SK-N-SH (cell line): ENCODE measurements at regions not wholly inside any gene's neighbourhood (a gene's known extent, or its start where the extent isn't known, plus 50 kb on each side); places are given as distances from the start of the nearest gene placed in this dataset.

Experiments used
- CTCF ChIA-PET: fragments of 300-600, 350-600 bp; formaldehyde crosslinking; extraction: SDS; loops from one replicate; lab custom pipeline; 2021; lab: Yijun Ruan, JAX
- POLR2A ChIA-PET: fragments of 350-600 bp; sonication (Branson Sonifier 250); formaldehyde crosslinking; extraction: SDS; loops from one replicate; lab custom pipeline; 2020; ENCODE audit warnings: antibody characterized with exemption, inconsistent platforms; lab: Yijun Ruan, JAX
- DNase-seq: peaks from one replicate; pipeline ENCODE4 v3.0.0; 2012
- H2AFZ ChIP-seq: fragments of 200-600 bp; sonication (generic); 2 replicates; pipeline ENCODE4 v1.8.1; 2016; ENCODE audit warnings: antibody characterized with exemption, mild to moderate bottlenecking, low read depth
- H3F3A ChIP-seq: fragments of 200-600 bp; sonication (generic); replicated peaks from 2 replicates; pipeline ENCODE3; 2016; ENCODE audit warnings: antibody characterized with exemption, mild to moderate bottlenecking; ENCODE audit not compliant: insufficient read depth
- H3K27ac ChIP-seq, 2 experiments: fragments of 200-500 bp in 1 of 2; fragments of 200-600 bp in 1 of 2; sonication (Bioruptor generic) in 1 of 2; sonication (generic), shearing (Covaris generic) in 1 of 2; 2 replicates each; pipeline versions ENCODE4 v1.5.1 to v1.6.1; 2014 to 2016; ENCODE audit warnings: low read depth in 2 of 2, inconsistent platforms in 1 of 2, low read length in 1 of 2, mild to moderate bottlenecking in 1 of 2, mixed read lengths in 1 of 2
- H3K27me3 ChIP-seq: fragments of 200-600 bp; sonication (generic), shearing (Covaris generic); 2 replicates; pipeline ENCODE4 v1.6.1; 2016; ENCODE audit warnings: mixed run types; ENCODE audit not compliant: insufficient read depth
- H3K36me3 ChIP-seq, 2 experiments: fragments of 200-500 bp in 1 of 2; fragments of 200-600 bp in 1 of 2; sonication (Bioruptor generic) in 1 of 2; sonication (generic) in 1 of 2; replicated peaks in 1 of 2; 2 replicates each; pipeline versions ENCODE3 to v1.5.1; 2014 to 2016; ENCODE audit warnings: low read length in 1 of 2, mild to moderate bottlenecking in 1 of 2; ENCODE audit not compliant: insufficient read depth in 2 of 2, control insufficient read depth in 1 of 2
- H3K4me1 ChIP-seq, 2 experiments: fragments of 200-500 bp in 1 of 2; fragments of 200-600 bp in 1 of 2; sonication (Bioruptor generic) in 1 of 2; sonication (generic), shearing (Covaris generic) in 1 of 2; 2 replicates each; pipeline versions ENCODE4 v1.5.1 to v1.6.1; 2014 to 2016; ENCODE audit warnings: low read depth in 1 of 2, low read length in 1 of 2, mixed run types in 1 of 2; ENCODE audit not compliant: insufficient read depth in 2 of 2, control insufficient read depth in 1 of 2
- H3K4me2 ChIP-seq: fragments of 200-600 bp; sonication (generic), shearing (Covaris generic); 2 replicates; pipeline ENCODE4 v1.6.1; 2017; ENCODE audit warnings: mixed run types
- H3K4me3 ChIP-seq, 2 experiments: fragments of 200-500 bp in 1 of 2; fragments of 200-600 bp in 1 of 2; sonication (Bioruptor generic) in 1 of 2; sonication (generic), shearing (Covaris generic) in 1 of 2; 2 replicates each; pipeline versions ENCODE4 v1.5.1 to v1.8.1; 2014 to 2016; ENCODE audit warnings: low read depth in 2 of 2, inconsistent platforms in 1 of 2, low read length in 1 of 2, mild to moderate bottlenecking in 1 of 2, mixed read lengths in 1 of 2, moderate library complexity in 1 of 2
- H3K79me2 ChIP-seq: fragments of 200-600 bp; sonication (generic); 2 replicates; pipeline ENCODE4 v1.8.1; 2017; ENCODE audit warnings: mild to moderate bottlenecking; ENCODE audit not compliant: insufficient read depth
- H3K9ac ChIP-seq: fragments of 200-600 bp; sonication (generic); 2 replicates; pipeline ENCODE4 v1.6.1; 2017; ENCODE audit warnings: mixed run types
- H3K9me2 ChIP-seq: fragments of 200-600 bp; sonication (generic); 2 replicates; pipeline ENCODE4 v1.6.1; 2017; ENCODE audit warnings: mixed run types
- H3K9me3 ChIP-seq: fragments of 200-600 bp; sonication (generic); 2 replicates; pipeline ENCODE4 v1.6.1; 2017; ENCODE audit warnings: mixed run types, mild to moderate bottlenecking, moderate library complexity
- H4K20me1 ChIP-seq: fragments of 200-600 bp; sonication (generic); 2 replicates; pipeline ENCODE4 v1.6.1; 2017; ENCODE audit warnings: mild to moderate bottlenecking, mixed run types; ENCODE audit not compliant: insufficient read depth
- ELF1 ChIP-seq: IDR thresholded peaks from 2 replicates; pipeline ENCODE4 v1.4.0; 2012
- EZH2phosphoT487 ChIP-seq: fragments of 200-600 bp; sonication (generic); IDR thresholded peaks from 2 replicates; pipeline ENCODE4 v1.6.1; 2017; ENCODE audit warnings: low read depth, mixed run types, mild to moderate bottlenecking, antibody characterized with exemption, moderate library complexity, borderline replicate concordance
- FOSL2 ChIP-seq: IDR thresholded peaks from 2 replicates; pipeline ENCODE4 v1.4.0; 2012; ENCODE audit warnings: low read depth, mild to moderate bottlenecking, moderate library complexity, borderline replicate concordance
- FOXJ3 ChIP-seq: sonication (generic); formaldehyde crosslinking; IDR thresholded peaks from 2 replicates; pipeline ENCODE4 v1.5.1; 2020; ENCODE audit warnings: mild to moderate bottlenecking, missing genetic modification reagents
- FOXM1 ChIP-seq: IDR thresholded peaks from 2 replicates; pipeline ENCODE4 v1.4.0; 2012; ENCODE audit warnings: low read depth, mild to moderate bottlenecking
- GATA2 ChIP-seq: sonication (generic); formaldehyde crosslinking; IDR thresholded peaks from 2 replicates; pipeline ENCODE4 v1.5.0; 2020; ENCODE audit warnings: mild to moderate bottlenecking, missing genetic modification reagents
- MEF2A ChIP-seq: IDR thresholded peaks from 2 replicates; pipeline ENCODE4 v1.4.0; 2012; ENCODE audit warnings: low read depth, borderline replicate concordance
- NFIC ChIP-seq: IDR thresholded peaks from 2 replicates; pipeline ENCODE4 v1.4.0; 2012; ENCODE audit warnings: borderline replicate concordance
- NRF1 ChIP-seq: IDR thresholded peaks from 2 replicates; pipeline ENCODE4 v1.6.1; 2012; ENCODE audit warnings: low read depth, mild to moderate bottlenecking, low read length
- RXRA ChIP-seq: IDR thresholded peaks from 2 replicates; pipeline ENCODE4 v1.4.0; 2012; ENCODE audit warnings: low read depth, mild to moderate bottlenecking, borderline replicate concordance
- SMC3 ChIP-seq: IDR thresholded peaks from 2 replicates; pipeline ENCODE4 v1.6.1; 2012; ENCODE audit warnings: low read depth, low read length, improper control_type of control experiment
- TAF1 ChIP-seq: IDR thresholded peaks from 2 replicates; pipeline ENCODE4 v1.6.1; 2012; ENCODE audit warnings: low read depth, mild to moderate bottlenecking, low read length, moderate library complexity, borderline replicate concordance
- TCF12 ChIP-seq: IDR thresholded peaks from 2 replicates; pipeline ENCODE4 v1.4.0; 2012
- WGBS: methylation state at CpG from one replicate; pipeline ENCODE4 v1.1.6; 2017; ENCODE audit warnings: low lambda C conversion rate; 5-methylcytosine and 5-hydroxymethylcytosine counted together
- TF ChIP-seq, protein P1 (sequence below): fragments of 200-600 bp; sonication (generic); IDR thresholded peaks from 2 replicates; pipeline ENCODE4 v1.6.1; 2017; ENCODE audit warnings: antibody characterized with exemption, mild to moderate bottlenecking, moderate library complexity
- TF ChIP-seq, protein P2 (sequence below): IDR thresholded peaks from 2 replicates; pipeline ENCODE4 v1.4.0; 2012; ENCODE audit warnings: low read depth, borderline replicate concordance

DNA sequence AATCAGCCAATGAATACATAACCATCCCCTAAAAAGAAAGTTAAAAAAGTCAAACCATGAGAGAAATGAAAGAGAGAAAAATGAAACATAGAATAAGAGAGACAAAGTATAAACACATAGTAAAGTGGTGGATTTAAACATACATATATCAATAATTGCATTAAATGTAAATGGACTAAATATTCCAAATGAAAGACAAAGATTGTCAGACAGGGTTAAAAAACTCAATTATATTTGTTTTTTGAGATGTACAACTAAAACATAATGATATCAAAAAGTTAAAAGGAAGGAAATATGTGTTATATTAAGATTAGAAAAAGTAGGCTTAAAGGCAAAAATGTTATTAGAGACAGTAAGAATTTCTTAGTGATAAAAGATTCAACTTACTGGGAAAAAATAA is 83.8 kb upstream of the CELF4 start:
- H3K4me2 ChIP-seq = no peak overlapping the region
- peaks cover 2% of the 10 kb centered on the region; the same call in 1 of the 2 replicates for H3K9me2 ChIP-seq
- H3K36me3 ChIP-seq = peaks cover 0 to 3% of the 10 kb centered on the region in 2 experiments
- TF ChIP-seq SMC3 (no peak), NFIC (no peak)
- TF ChIP-seq, protein P1, sequence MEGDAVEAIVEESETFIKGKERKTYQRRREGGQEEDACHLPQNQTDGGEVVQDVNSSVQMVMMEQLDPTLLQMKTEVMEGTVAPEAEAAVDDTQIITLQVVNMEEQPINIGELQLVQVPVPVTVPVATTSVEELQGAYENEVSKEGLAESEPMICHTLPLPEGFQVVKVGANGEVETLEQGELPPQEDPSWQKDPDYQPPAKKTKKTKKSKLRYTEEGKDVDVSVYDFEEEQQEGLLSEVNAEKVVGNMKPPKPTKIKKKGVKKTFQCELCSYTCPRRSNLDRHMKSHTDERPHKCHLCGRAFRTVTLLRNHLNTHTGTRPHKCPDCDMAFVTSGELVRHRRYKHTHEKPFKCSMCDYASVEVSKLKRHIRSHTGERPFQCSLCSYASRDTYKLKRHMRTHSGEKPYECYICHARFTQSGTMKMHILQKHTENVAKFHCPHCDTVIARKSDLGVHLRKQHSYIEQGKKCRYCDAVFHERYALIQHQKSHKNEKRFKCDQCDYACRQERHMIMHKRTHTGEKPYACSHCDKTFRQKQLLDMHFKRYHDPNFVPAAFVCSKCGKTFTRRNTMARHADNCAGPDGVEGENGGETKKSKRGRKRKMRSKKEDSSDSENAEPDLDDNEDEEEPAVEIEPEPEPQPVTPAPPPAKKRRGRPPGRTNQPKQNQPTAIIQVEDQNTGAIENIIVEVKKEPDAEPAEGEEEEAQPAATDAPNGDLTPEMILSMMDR = no peak
- DNase-seq = no peak
- no peaks in the 10 kb centered on the region for H4K20me1 ChIP-seq
- H3K27me3 ChIP-seq = no peaks in the 10 kb centered on the region
- ChIA-PET POLR2A (no interaction called here), CTCF (no interaction called here)
- H3K9ac ChIP-seq = no peak overlapping the region
- no peak overlapping the region for H2AFZ ChIP-seq
- H3K4me1 ChIP-seq = no peaks in the 10 kb centered on the region
- H3K79me2 ChIP-seq = no peaks in the 10 kb centered on the region
- H3F3A ChIP-seq = no peaks in the 10 kb centered on the region
- H3K27ac ChIP-seq = no peak overlapping the region
- H3K4me3 ChIP-seq = no peak overlapping the region
- peaks cover 13% of the 10 kb centered on the region; the same call in 1 of the 2 replicates for H3K9me3 ChIP-seq

DNA sequence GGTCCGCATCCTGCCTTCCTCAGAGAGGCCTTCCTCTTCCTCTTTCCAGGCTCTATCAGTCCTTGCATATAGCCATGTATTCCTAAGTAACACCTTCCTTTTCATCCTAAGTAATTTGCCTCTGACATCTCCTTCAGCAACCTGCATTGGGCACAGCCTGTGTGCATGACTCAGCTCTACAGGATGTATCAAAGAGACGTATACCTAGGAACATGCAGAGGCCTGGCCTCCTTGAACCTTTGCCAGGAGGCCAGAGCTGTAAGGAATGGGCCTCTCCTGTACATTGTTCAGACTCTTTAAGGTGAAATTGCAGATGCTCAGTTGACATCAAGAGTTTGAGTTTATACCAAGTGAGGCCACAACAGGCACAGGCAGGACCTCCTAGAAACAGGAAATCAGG is 76.0 kb upstream of the CELF4 start:
- Histone ChIP-seq H3K27me3 (no peaks in the 10 kb centered on the region), H2AFZ (no peak overlapping the region), H3K9ac (no peak overlapping the region), H3K9me2 (no peaks in the 10 kb centered on the region), H3K4me2 (no peak overlapping the region), H3K9me3 (no peaks in the 10 kb centered on the region), H3K4me3 (no peak overlapping the region), H3K36me3 (no peaks in the 10 kb centered on the region), H4K20me1 (no peaks in the 10 kb centered on the region), H3F3A (no peaks in the 10 kb centered on the region), H3K27ac (no peak overlapping the region), H3K4me1 (no peaks in the 10 kb centered on the region), H3K79me2 (no peaks in the 10 kb centered on the region)
- ChIA-PET POLR2A (no interaction called here), CTCF (no interaction called here)
- DNase-seq = no peak
- WGBS = 19% methylated on average over 2 of the region's 2 CpGs
- TF ChIP-seq EZH2phosphoT487 = no peak
- no peak for TF ChIP-seq TAF1
- no peak for TF ChIP-seq FOSL2
- TF ChIP-seq RXRA = no peak
- no peak for TF ChIP-seq TCF12
- TF ChIP-seq NFIC = no peak
- no peak for TF ChIP-seq GATA2 (CRISPR knock-in tag)
- TF ChIP-seq SMC3 = no peak
- TF ChIP-seq ELF1 = no peak
- TF ChIP-seq NRF1 = no peak
- TF ChIP-seq FOXM1 = no peak
- TF ChIP-seq FOXJ3 (CRISPR knock-in tag) = no peak
- TF ChIP-seq, protein P2, sequence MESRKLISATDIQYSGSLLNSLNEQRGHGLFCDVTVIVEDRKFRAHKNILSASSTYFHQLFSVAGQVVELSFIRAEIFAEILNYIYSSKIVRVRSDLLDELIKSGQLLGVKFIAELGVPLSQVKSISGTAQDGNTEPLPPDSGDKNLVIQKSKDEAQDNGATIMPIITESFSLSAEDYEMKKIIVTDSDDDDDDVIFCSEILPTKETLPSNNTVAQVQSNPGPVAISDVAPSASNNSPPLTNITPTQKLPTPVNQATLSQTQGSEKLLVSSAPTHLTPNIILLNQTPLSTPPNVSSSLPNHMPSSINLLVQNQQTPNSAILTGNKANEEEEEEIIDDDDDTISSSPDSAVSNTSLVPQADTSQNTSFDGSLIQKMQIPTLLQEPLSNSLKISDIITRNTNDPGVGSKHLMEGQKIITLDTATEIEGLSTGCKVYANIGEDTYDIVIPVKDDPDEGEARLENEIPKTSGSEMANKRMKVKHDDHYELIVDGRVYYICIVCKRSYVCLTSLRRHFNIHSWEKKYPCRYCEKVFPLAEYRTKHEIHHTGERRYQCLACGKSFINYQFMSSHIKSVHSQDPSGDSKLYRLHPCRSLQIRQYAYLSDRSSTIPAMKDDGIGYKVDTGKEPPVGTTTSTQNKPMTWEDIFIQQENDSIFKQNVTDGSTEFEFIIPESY = no peak
- TF ChIP-seq MEF2A = no peak
